GM18505 (cell line): ENCODE measurements at regions not wholly inside any gene's neighbourhood (a gene's known extent, or its start where the extent isn't known, plus 50 kb on each side); places are given as distances from the start of the nearest gene placed in this dataset.

ENCODE experiments used
- ATAC-seq: cut with Tn5 transposase; IDR thresholded peaks from one replicate; pipeline ENCODE4 v1.9.1; 2021; ENCODE audit not compliant: unreplicated experiment
- POLR2A ChIP-seq: IDR thresholded peaks from 4 replicates; pipeline ENCODE4 v1.6.1; 2011; ENCODE audit warnings: borderline replicate concordance; ENCODE audit not compliant: insufficient read depth, insufficient read length; ENCODE audit errors: extremely low read depth

GRCh38 chr6:44500074-44500473 is 112.6 kb downstream of the CDC5L start:
- TF ChIP-seq POLR2A, result no peak
- ATAC-seq, result no peak

DNA sequence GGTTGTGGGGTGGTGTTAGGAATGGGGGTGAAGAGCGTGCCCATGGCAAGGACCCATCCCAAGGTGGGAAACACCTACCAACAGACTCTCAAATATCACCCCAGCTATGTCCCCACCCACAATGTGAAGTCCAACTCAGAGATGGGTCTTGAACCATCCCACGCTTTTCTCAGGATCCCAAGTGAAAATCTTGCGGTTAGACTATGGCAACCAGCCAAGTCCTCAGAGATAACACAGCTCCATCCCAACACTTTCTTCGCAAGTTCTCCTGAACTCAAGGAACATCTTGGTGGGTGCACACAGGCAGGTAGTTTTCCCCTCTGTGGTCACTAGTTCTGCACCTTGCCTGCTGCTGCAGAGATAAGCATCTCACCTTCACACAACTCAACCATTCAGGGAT is 116.0 kb downstream of the CDC5L start:
- TF ChIP-seq POLR2A, result no peak
- no peak for ATAC-seq

GRCh38 chr6:44504301-44504791 is 116.8 kb downstream of the CDC5L start:
- TF ChIP-seq POLR2A, result no peak
- ATAC-seq, result no peak

DNA sequence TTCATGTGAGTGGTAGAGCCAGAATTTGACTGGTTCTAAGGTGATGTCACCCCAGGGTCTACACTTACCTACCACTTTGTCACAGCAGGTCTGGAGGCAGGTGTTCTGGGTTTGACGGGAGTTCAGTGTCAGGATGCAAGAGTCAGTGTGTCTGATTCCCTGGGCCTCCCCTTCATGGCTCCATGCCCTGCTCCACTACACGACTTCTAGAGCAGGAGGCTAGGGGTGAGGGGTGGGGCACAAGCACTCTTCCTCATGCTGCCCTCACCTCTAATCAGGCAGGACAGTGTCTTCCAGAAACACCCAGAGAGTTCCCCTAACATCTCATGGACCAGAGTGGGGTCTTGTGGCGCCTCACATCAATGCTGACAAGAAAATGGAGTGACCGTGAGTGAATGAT is 118.2 kb downstream of the CDC5L start:
- no peak for TF ChIP-seq POLR2A

GRCh38 chr6:44507014-44507413 is 119.5 kb downstream of the CDC5L start:
- ATAC-seq, result no peak
- no peak for TF ChIP-seq POLR2A

More for the DNA sequence above, 118.2 kb downstream of the CDC5L start:
- no peak for ATAC-seq

GRCh38 chr6:44508646-44509045 is 121.1 kb downstream of the CDC5L start:
- no peak for ATAC-seq
- TF ChIP-seq POLR2A, result no peak

DNA sequence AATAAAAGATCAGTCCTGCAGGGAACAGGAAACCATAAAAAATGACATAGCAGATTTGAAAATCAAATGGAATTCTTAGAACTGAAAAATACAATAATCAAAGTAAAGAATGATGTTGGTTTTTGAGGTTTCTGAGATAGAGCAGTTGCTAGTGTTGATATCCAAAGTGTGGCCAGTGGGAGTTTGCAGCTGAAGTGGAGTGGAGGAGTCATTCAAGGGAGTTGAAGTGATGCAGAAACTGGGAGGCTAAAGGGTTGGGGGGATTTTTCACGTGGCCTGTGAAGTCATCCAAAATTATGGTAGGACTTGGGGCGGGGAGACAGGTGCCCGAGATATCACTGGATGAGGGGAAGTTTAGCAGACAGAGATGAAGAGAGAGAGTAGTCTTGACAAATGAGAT is 123.6 kb downstream of the CDC5L start:
- no peak for TF ChIP-seq POLR2A
- ATAC-seq, result no peak

DNA sequence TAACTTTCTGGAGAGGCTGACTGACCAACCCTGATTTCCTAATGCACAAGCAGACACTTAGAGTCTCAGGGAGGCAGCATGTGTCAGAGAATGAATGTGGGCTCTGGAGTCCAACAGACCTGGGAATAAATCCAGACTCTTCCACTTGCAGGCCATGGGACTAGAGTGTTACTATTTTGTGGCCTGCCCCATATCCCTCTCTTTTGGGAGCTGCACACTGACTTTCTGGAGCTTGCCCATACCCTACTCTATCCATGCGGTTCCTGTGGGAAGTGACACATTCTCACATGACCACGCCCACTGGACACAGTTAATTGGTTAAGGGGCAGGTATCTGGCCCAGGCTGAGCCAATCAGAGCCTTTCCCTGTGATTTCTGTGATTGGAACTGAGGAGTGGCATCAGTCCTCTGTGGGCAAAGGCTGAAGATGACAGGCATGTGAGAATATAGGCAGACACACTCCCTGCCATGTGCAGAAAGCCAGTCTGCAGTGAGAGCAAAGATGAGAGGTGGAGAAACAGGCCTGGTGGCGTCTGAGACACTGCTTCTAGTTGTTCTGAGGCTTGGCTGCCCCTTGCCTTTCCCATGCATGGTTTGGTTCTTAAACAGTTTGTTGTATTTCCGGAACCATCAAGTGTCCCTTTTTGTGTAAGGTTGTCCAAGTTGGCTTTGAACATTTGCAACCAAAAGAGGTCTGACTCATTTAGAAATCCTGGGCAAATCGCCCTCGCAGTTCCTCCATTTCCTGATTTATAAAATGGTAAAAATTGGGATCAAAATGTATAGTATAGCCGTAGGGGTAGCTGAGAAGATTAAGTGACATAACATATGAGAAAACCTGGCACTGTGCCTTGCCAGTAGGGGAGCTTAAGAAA is 125.6 kb downstream of the CDC5L start:
- no peak for TF ChIP-seq POLR2A
- no peak for ATAC-seq

DNA sequence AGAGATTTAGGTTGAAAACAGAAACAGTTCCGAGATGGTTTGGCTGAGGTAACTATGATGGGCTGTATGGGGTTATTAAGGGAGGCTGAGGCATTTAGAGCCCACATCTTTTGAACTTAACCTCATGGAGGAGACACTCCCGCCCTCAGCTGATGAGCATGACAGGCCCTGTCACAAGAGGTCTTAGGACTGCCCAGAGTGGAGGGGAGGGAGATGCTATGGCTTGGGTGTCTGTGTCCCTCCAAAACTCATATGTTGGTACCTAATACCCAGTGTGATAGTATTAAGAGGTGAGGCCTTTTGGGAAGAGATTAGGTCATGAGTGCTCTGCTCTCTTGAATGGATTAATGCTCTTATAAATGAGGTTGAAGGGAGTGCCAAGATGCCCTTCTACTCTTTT is 126.6 kb downstream of the CDC5L start:
- no peak for TF ChIP-seq POLR2A
- no peak for ATAC-seq

- no peak for ATAC-seq
- no peak for TF ChIP-seq POLR2A
Observed at GRCh38 chr6:44514576-44515193, 127.2 kb downstream of the CDC5L start.

GRCh38 chr6:44522871-44523270 is 135.4 kb downstream of the CDC5L start:
- ATAC-seq, result no peak
- TF ChIP-seq POLR2A, result no peak

DNA sequence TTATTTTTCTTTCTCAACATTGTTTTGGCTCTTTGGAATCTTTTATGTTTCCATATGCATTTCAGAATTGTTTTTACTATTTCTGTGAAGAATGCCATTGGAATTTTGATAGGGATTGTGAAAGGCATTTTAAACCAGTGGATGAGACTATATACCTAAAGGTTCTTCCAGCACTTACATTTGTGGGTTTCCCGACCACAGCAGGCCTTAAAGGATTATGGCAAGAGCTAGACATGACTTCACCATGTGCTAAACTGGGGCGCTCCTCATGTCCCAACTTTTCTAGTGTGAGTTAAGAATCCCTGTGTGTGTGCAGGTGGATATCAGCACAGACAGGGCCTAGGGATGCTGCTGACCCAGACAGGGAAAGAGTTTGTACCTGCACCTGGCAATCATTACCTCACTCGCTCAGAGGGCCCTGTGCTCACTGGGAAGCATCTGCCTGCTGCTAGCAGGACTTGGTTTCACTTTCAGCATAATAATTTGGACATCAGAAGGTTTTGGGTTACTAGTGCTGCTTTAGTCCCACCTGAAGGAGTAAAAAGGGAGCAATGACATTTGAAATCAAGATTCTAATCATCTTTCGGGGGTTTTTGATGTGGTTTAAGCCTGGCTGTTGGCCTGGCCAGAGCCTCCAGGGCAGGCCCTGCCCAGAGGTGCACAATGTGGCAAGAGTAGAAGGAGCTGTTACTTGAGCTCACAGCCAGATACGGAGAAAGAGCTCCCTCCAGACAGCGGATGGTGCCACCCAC is 137.1 kb downstream of the CDC5L start:
- no peak for ATAC-seq
- no peak for TF ChIP-seq POLR2A

DNA sequence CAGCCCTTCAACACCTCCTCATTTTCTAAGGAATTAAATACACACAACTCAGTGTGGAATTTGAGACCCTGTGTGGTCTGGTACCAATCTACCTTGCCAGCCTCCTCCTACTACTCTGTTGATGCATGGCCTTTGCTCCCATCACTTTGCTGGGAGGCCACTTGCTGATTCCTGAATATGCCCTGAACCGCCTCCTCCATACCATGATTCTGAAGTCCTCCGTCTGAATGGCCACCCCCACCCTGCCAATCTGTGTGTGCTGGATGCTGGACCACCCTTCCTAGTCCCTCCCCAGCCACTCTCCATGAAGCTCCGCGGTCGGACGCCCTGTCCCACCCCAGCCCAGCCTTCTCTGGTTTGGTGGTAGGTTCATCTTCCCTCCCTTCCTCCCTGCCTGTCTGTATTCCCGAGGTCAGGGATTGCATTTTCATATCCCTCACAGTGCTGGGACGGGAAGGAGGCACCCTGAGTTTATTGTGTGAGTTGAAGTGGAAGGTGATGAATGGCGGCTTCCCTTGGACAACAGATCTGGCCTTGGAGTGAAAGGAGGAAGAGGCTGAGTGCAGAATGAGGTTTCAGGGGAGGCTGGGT is 138.3 kb downstream of the CDC5L start:
- ATAC-seq, result no peak
- TF ChIP-seq POLR2A, result no peak

GRCh38 chr6:44527181-44527580 is 139.7 kb downstream of the CDC5L start:
- ATAC-seq, result no peak
- TF ChIP-seq POLR2A, result no peak
